ENCODE measurements at regions not wholly inside any gene's neighbourhood (a gene's known extent, or its start where the extent isn't known, plus 50 kb on each side); places are given as distances from the start of the nearest gene placed in this dataset.

GRCh38 chr21:38952890-38953289 lies 147.2 kb downstream of the ETS2 start:
- DNase-seq = no peak

- no peak for DNase-seq
Measured at GRCh38 chr21:38951095-38951730, 145.5 kb downstream of the ETS2 start.

GRCh38 chr21:38950435-38951094 lies 144.8 kb downstream of the ETS2 start:
- peak; percentile 96 for DNase-seq

- no peak for DNase-seq
Measured at GRCh38 chr21:38949070-38949380, 143.3 kb downstream of the ETS2 start.

- no peak for DNase-seq
Measured at GRCh38 chr21:38948377-38949069, 142.8 kb downstream of the ETS2 start.

- no peak for DNase-seq
Measured at GRCh38 chr21:38945545-38946245, 140.0 kb downstream of the ETS2 start.

GRCh38 chr21:38944903-38945302 lies 139.2 kb downstream of the ETS2 start:
- DNase-seq = no peak

GRCh38 chr21:38944402-38944801 lies 138.7 kb downstream of the ETS2 start:
- DNase-seq = no peak

GRCh38 chr21:38942748-38943211 lies 137.1 kb downstream of the ETS2 start:
- peak; percentile 56 for DNase-seq

GRCh38 chr21:38938769-38939168 lies 133.0 kb downstream of the ETS2 start:
- no peak for DNase-seq

GRCh38 chr21:38938343-38938742 lies 132.6 kb downstream of the ETS2 start:
- peak; percentile 62 for DNase-seq

- no peak for DNase-seq
Measured at GRCh38 chr21:38937844-38938243, 132.1 kb downstream of the ETS2 start.

GRCh38 chr21:38937286-38937790 lies 131.6 kb downstream of the ETS2 start:
- no peak for DNase-seq

- no peak for DNase-seq
Measured at GRCh38 chr21:38936240-38936639, 130.5 kb downstream of the ETS2 start.

GRCh38 chr21:38933731-38934130 lies 128.0 kb downstream of the ETS2 start:
- no peak for DNase-seq

GRCh38 chr21:38931291-38931690 lies 125.6 kb downstream of the ETS2 start:
- no peak for DNase-seq

GRCh38 chr21:38930853-38931252 lies 125.1 kb downstream of the ETS2 start:
- no peak for DNase-seq

GRCh38 chr21:38930066-38930465 lies 124.3 kb downstream of the ETS2 start:
- DNase-seq = no peak

GRCh38 chr21:38929652-38930051 lies 123.9 kb downstream of the ETS2 start:
- DNase-seq = no peak

- DNase-seq = no peak
Measured at GRCh38 chr21:38929142-38929541, 123.4 kb downstream of the ETS2 start.

GRCh38 chr21:38927776-38928175 lies 122.0 kb downstream of the ETS2 start:
- no peak for DNase-seq

- DNase-seq = no peak
Measured at GRCh38 chr21:38925923-38926322, 120.2 kb downstream of the ETS2 start.

- DNase-seq = no peak
Measured at GRCh38 chr21:38925478-38925877, 119.7 kb downstream of the ETS2 start.
